Memory B cell (primary cell): ENCODE measurements at regions not wholly inside any gene's neighbourhood (a gene's known extent, or its start where the extent isn't known, plus 50 kb on each side); places are given as distances from the start of the nearest gene placed in this dataset.

ENCODE experiments used
- ATAC-seq: fragments of 150-1000 bp; cut with Tn5 transposase; 2 replicates; pipeline ENCODE4 v1.10.0; 2021; ENCODE audit warnings: low read depth, mild to moderate bottlenecking, moderate library complexity
- DNase-seq, 2 donors: peaks; one replicate each; pipeline ENCODE4 v3.0.0; 2022; ENCODE audit warnings: low spot score in 2 of 2
- H3K27ac Mint-ChIP-seq: one replicate; pipeline ENCODE4 v1.8.0; 2022; ENCODE audit warnings: mild to moderate bottlenecking, moderate library complexity, mixed read lengths
- H3K27me3 Mint-ChIP-seq: one replicate; pipeline ENCODE4 v1.8.0; 2022; ENCODE audit warnings: mixed read lengths
- H3K36me3 Mint-ChIP-seq: one replicate; pipeline ENCODE4 v1.8.0; 2022; ENCODE audit warnings: mild to moderate bottlenecking, mixed read lengths
- H3K4me1 Mint-ChIP-seq: one replicate; pipeline ENCODE4 v1.8.0; 2022; ENCODE audit warnings: mixed read lengths
- H3K4me3 Mint-ChIP-seq: one replicate; pipeline ENCODE4 v1.8.0; 2022; ENCODE audit warnings: mild to moderate bottlenecking, moderate library complexity, mixed read lengths
- H3K9me3 Mint-ChIP-seq: one replicate; pipeline ENCODE4 v1.8.0; 2022; ENCODE audit warnings: mixed read lengths

GRCh38 chr11:115911613-115912346, 407.6 kb upstream of the CADM1 start:
- Mint-ChIP-seq H3K27ac (no peak overlapping the region), H3K27me3 (peaks cover 3% of the 10 kb centered on the region), H3K36me3 (no peaks in the 10 kb centered on the region), H3K9me3 (no peaks in the 10 kb centered on the region), H3K4me3 (peak overlapping the region; percentile 30), H3K4me1 (peaks cover 8% of the 10 kb centered on the region)
- ATAC-seq: peak; percentile 12
- no peak for DNase-seq

DNA sequence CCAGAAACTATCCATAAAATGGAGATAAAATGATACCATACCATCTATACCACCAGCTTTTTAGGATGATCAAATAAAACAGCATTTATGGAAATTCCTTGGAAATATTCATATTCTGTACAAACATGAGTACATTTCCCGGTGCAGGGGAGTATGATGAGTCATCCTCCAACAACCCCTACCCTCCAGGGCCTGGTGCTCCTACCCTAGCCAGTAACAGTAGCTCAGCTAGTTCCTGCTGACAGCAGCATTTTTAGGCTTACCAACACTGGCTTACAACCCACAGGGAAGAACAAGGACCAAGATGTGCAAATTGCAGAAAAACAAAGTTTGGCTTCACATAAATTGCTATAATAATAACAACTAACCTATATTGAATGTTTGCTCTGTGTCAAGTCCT, 406.2 kb upstream of the CADM1 start:
- Mint-ChIP-seq H3K27me3 (peaks cover 3% of the 10 kb centered on the region), H3K36me3 (no peaks in the 10 kb centered on the region), H3K27ac (no peak overlapping the region), H3K4me1 (peaks cover 8% of the 10 kb centered on the region), H3K9me3 (no peaks in the 10 kb centered on the region), H3K4me3 (no peak overlapping the region)
- DNase-seq: no peak
- ATAC-seq: no peak

DNA sequence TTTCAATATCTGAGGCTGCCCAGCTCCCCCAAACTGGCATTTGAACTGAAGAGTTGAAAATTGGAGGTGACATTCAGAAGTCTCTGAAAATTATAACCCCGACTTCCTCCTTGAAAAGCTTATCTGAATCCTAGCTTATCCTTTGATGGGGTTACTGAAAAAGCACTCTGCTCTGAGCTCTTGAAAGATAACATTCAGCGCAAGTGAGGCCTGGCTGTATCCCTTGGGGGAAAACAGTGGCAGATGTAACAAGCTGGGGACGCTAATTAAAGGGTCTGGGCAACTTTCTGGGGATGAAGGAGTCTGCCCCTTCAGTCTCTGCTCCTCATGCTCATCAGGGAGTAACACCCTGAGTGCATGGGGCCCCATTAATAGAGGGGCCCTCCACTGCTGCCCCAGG, 402.0 kb upstream of the CADM1 start:
- Mint-ChIP-seq H3K36me3 (no peaks in the 10 kb centered on the region), H3K27me3 (peaks cover 1% of the 10 kb centered on the region), H3K27ac (no peak overlapping the region), H3K4me3 (no peak overlapping the region), H3K4me1 (no peaks in the 10 kb centered on the region), H3K9me3 (peaks cover 2% of the 10 kb centered on the region)
- DNase-seq (no peak), ATAC-seq (no peak)

- peaks cover 2% of the 10 kb centered on the region for H3K9me3 Mint-ChIP-seq
- DNase-seq: no peak
- no peak overlapping the region for H3K27ac Mint-ChIP-seq
- H3K27me3 Mint-ChIP-seq: peaks cover 1% of the 10 kb centered on the region
- no peak for ATAC-seq
- no peaks in the 10 kb centered on the region for H3K36me3 Mint-ChIP-seq
- H3K4me3 Mint-ChIP-seq: no peak overlapping the region
- no peaks in the 10 kb centered on the region for H3K4me1 Mint-ChIP-seq
Measured at GRCh38 chr11:115905341-115906000, 401.3 kb upstream of the CADM1 start.

DNA sequence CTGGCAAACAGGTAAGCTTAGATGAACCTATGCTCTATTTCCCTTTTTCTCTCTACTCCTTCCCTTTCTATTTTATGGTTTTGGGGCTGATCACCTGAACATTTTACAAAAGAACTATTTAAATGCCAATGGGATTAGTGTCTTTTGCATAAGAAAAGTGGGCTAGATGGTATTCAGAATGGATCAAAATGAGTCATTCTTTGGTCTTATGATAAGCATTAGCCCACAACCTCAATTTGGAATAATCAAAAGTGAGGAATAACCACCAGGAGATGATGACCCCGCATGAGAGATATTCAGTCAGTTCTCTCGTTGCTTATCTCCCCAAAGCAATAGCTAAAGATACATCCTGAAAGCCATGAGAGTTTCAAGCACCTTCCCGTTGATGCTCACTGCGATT, 399.0 kb upstream of the CADM1 start:
- Mint-ChIP-seq H3K4me1 (no peaks in the 10 kb centered on the region), H3K27me3 (no peaks in the 10 kb centered on the region), H3K4me3 (no peak overlapping the region), H3K36me3 (no peaks in the 10 kb centered on the region), H3K9me3 (peaks cover 2% of the 10 kb centered on the region), H3K27ac (no peak overlapping the region)
- no peak for DNase-seq
- ATAC-seq: no peak

GRCh38 chr11:115901069-115901468, 396.9 kb upstream of the CADM1 start:
- H3K27me3 Mint-ChIP-seq: no peaks in the 10 kb centered on the region
- peaks cover 2% of the 10 kb centered on the region for H3K9me3 Mint-ChIP-seq
- no peak for ATAC-seq
- H3K4me3 Mint-ChIP-seq: no peak overlapping the region
- no peaks in the 10 kb centered on the region for H3K4me1 Mint-ChIP-seq
- DNase-seq: no peak
- no peaks in the 10 kb centered on the region for H3K36me3 Mint-ChIP-seq
- no peak overlapping the region for H3K27ac Mint-ChIP-seq

GRCh38 chr11:115900111-115900510, 395.9 kb upstream of the CADM1 start:
- Mint-ChIP-seq H3K4me1 (no peaks in the 10 kb centered on the region), H3K27me3 (no peaks in the 10 kb centered on the region), H3K9me3 (peaks cover 2% of the 10 kb centered on the region), H3K36me3 (no peaks in the 10 kb centered on the region), H3K27ac (no peak overlapping the region), H3K4me3 (no peak overlapping the region)
- DNase-seq: no peak
- no peak for ATAC-seq

GRCh38 chr11:115897707-115898106, 393.5 kb upstream of the CADM1 start:
- no peaks in the 10 kb centered on the region for H3K4me1 Mint-ChIP-seq
- no peak for ATAC-seq
- H3K36me3 Mint-ChIP-seq: no peaks in the 10 kb centered on the region
- H3K27me3 Mint-ChIP-seq: no peaks in the 10 kb centered on the region
- H3K9me3 Mint-ChIP-seq: peaks cover 2% of the 10 kb centered on the region
- H3K27ac Mint-ChIP-seq: no peak overlapping the region
- H3K4me3 Mint-ChIP-seq: no peak overlapping the region
- no peak for DNase-seq

GRCh38 chr11:115896084-115896483, 391.9 kb upstream of the CADM1 start:
- no peaks in the 10 kb centered on the region for H3K9me3 Mint-ChIP-seq

DNA sequence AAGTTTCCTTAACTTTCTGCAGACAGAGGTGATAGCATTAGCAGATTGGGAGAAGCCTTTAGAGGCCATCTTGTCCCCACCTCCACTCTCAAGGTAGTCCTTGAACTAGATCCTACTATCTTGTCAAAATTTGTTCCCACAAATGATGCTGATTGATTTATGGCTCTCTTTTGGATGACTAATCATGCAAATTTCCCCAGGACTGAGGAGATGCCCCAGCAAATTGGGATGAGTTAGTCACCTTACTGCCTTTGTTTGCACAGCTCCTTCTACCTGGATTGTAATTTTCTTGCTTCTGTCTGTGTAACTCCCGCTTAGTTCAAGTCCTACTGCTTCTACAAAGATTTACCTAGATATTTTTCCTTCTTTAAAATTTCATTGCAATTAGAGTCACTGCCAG, 391.4 kb upstream of the CADM1 start:
- no peak for DNase-seq
- H3K4me3 Mint-ChIP-seq: no peak overlapping the region
- H3K4me1 Mint-ChIP-seq: peaks cover 3% of the 10 kb centered on the region

More at GRCh38 chr11:115896084-115896483, 391.9 kb upstream of the CADM1 start:
- Mint-ChIP-seq H3K27me3 (no peaks in the 10 kb centered on the region), H3K36me3 (no peaks in the 10 kb centered on the region), H3K4me1 (no peaks in the 10 kb centered on the region), H3K27ac (no peak overlapping the region), H3K4me3 (no peak overlapping the region)
- ATAC-seq: no peak
- no peak for DNase-seq

GRCh38 chr11:115894176-115894575, 390.0 kb upstream of the CADM1 start:
- ATAC-seq (no peak), DNase-seq (no peak)
- Mint-ChIP-seq H3K36me3 (no peaks in the 10 kb centered on the region), H3K4me1 (peaks cover 3% of the 10 kb centered on the region), H3K4me3 (no peak overlapping the region), H3K9me3 (peaks cover 2% of the 10 kb centered on the region), H3K27ac (no peak overlapping the region), H3K27me3 (peaks cover 4% of the 10 kb centered on the region)

More for the DNA sequence above, 391.4 kb upstream of the CADM1 start:
- Mint-ChIP-seq H3K36me3 (no peaks in the 10 kb centered on the region), H3K9me3 (peaks cover 2% of the 10 kb centered on the region), H3K27ac (no peak overlapping the region), H3K27me3 (peaks cover 3% of the 10 kb centered on the region)
- ATAC-seq: no peak

DNA sequence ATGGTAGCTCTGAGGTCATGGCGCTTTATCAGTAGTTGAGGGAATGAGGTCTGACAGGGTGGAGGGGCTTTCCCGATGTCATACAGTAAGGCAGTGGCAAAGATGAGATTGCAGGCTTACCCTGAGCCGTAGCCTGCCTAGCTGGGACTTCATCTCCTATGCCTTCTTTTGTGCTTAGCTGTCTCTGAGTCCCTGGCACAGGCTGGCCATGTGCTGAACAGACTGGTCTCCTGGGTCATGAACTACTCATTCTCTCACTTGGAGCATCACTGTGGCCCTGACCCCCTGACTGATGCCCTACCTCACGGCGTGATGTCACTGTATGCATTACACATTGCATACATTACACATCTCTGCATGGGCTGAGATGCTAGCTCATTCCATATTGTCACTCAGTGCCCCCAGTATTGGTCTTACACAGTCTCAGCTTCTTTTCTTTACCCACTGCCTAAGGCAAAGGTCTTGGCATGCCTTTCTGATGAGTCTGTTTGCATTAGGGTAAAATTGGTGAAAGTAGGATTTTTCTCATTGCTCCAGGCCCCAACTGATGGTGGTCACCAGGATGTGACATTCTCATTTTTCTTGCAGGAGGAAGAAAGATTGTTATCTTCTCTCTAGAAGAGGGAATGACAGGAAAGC, 389.4 kb upstream of the CADM1 start:
- no peak for DNase-seq
- H3K27ac Mint-ChIP-seq: no peak overlapping the region
- H3K36me3 Mint-ChIP-seq: no peaks in the 10 kb centered on the region
- no peak for ATAC-seq
- H3K9me3 Mint-ChIP-seq: peaks cover 2% of the 10 kb centered on the region
- no peak overlapping the region for H3K4me3 Mint-ChIP-seq
- H3K27me3 Mint-ChIP-seq: peaks cover 4% of the 10 kb centered on the region
- peaks cover 3% of the 10 kb centered on the region for H3K4me1 Mint-ChIP-seq

- DNase-seq (no peak), ATAC-seq (no peak)
- no peak overlapping the region for H3K27ac Mint-ChIP-seq
- H3K27me3 Mint-ChIP-seq: peaks cover 10% of the 10 kb centered on the region
- no peaks in the 10 kb centered on the region for H3K36me3 Mint-ChIP-seq
- H3K4me3 Mint-ChIP-seq: no peak overlapping the region
- peaks cover 2% of the 10 kb centered on the region for H3K9me3 Mint-ChIP-seq
- H3K4me1 Mint-ChIP-seq: peaks cover 3% of the 10 kb centered on the region
Measured at GRCh38 chr11:115892016-115892415, 387.8 kb upstream of the CADM1 start.

- no peak for ATAC-seq
Measured at GRCh38 chr11:115891581-115891980, 387.4 kb upstream of the CADM1 start.

More at GRCh38 chr11:115891581-115891980, 387.4 kb upstream of the CADM1 start:
- Mint-ChIP-seq H3K27me3 (peaks cover 10% of the 10 kb centered on the region), H3K9me3 (peaks cover 2% of the 10 kb centered on the region), H3K36me3 (no peaks in the 10 kb centered on the region), H3K4me1 (peaks cover 3% of the 10 kb centered on the region), H3K27ac (no peak overlapping the region), H3K4me3 (no peak overlapping the region)
- no peak for DNase-seq
